ENCODE measurements at regions not wholly inside any gene's neighbourhood (a gene's known extent, or its start where the extent isn't known, plus 50 kb on each side); places are given as distances from the start of the nearest gene placed in this dataset.

DNA sequence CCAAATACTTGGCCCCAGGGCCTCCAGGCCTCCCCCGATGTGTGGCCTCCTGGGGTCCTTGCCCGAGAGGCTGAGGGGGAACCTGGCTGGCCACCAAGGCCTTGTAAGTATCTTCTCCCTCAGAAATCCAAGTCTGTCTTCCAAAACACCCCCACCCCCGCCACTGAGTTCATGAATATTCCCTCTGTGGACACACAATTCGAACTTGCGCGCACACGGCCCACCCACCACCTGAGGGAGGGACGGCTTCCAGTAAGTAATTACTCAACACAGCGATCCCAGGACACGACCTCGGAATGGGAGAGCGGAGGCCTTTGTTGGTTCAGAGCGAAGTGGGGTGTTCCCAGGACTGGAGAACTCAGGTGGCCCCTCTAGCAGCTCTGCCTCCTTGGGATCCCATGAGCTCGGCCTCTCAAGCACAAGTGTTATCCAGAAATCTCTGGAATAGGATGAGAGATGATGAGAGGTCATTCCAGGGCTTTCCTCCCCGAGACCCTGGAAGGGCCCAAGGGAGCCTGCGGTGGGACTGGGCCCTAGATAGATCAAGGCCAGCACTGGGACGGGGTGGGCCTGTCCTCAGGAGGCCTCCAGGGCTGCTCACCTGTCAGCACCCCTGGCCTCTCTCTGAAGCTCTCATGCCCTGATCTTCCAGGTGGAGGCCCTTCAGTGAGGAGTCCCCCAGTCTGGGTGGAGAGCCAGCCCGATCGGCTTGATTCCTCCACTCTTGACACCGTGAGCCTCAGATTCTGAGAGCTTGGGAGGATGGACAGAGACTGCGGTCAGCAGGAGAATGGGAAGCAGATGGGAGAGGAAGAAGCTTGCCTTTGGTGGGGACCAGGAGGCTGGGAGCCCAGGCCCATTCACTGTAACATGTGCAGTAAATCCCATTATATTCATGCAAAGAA lies 219.0 kb upstream of the RTL1 start:
- BruUV-seq (replicated peaks): no TSS peak

DNA sequence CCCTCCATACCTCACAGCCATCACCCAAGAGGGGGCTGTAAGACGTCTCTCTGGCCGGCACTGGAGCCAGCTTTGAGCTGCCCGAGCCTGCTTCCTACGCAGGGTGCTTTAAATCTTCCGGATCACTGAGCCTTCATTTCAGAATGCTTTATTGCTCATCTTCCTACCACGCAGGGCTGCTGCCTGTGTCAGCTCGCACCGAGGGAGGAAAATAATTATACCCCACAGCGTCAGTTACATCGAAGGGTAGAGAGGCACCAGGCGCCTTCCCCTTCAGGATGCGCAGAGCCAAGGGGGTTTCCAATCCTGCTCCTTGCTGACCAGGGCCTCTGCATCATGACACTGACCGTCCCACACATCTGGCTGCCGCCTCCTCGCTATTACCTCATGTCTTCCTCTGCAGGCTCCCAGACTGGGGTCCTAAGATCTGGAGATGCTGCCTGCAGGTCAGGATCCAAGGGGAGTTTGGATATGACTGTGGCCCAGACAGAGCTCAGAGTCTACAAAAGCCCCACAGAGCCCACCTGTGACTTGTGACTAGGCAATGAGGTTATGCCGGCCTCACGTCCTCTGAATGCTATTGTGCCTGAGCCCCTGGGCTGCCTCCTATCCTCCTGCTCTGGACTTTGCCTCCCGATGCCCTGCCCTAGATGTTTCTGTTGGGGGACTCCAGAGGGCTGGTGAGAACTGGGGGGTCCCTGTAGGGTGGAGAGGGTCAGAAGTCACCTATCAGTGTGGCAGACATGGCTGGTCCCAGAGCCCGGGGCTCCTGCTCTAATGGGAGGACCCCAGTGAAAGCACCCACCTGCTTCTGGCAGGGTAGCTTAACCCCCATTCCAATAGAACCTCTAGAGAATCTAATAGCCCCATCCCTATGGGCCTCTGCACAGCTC lies 220.3 kb upstream of the RTL1 start:
- intact Hi-C loops (cut with micrococcal nuclease; ENCODE audit: unreplicated experiment): no loop called here
- ATAC-seq (0 out of 2 replicates have a peak, but pooled peaks have one; percentile 44), DNase-seq (ENCODE audit: low read depth, low spot score) (no peak)
- Histone ChIP-seq H3K9me3 (ENCODE audit: control insufficient read depth, insufficient read depth, low read depth, low read length) (no peaks in the 10 kb centered on the region), H3K36me3 (ENCODE audit: control insufficient read depth, insufficient read depth, low read length) (no peaks in the 10 kb centered on the region), H3K4me3 (ENCODE audit: low read depth in 2 of 2, low read length in 2 of 2) (no peak overlapping the region), H3K4me1 (ENCODE audit: control insufficient read depth, insufficient read depth, low read length) (no peaks in the 10 kb centered on the region), H3K27ac (ENCODE audit: low read length) (no peak overlapping the region), H3K27me3 (ENCODE audit: control insufficient read depth, insufficient read depth, low read length) (no peaks in the 10 kb centered on the region)
- no TSS peak for BruUV-seq (replicated peaks)
- CTCF ChIA-PET: no interaction called here
- in situ Hi-C loops (cut with HindIII; ENCODE audit: low pct_unique_long_range_greater_than_20kb, low sequenced_read_pairs): no loop called here
- POLR2A ChIA-PET: interaction anchor here (0.5 kb wide), 1 partner anchor 644 kb away, joined by 3 read pairs; no protein-coding TSS in a partner anchor
- TF ChIP-seq TCF7L2 (IDR thresholded peaks at IDR 0.05; ENCODE audit: low read depth, low read length) (no peak), POLR2AphosphoS5 (IDR thresholded peaks at IDR 0.05; ENCODE audit: low read depth, low read length) (no peak), SIN3A (IDR thresholded peaks at IDR 0.05; ENCODE audit: borderline replicate concordance, insufficient read depth, low read depth, low read length) (no peak)
- TF ChIP-seq, protein P1, sequence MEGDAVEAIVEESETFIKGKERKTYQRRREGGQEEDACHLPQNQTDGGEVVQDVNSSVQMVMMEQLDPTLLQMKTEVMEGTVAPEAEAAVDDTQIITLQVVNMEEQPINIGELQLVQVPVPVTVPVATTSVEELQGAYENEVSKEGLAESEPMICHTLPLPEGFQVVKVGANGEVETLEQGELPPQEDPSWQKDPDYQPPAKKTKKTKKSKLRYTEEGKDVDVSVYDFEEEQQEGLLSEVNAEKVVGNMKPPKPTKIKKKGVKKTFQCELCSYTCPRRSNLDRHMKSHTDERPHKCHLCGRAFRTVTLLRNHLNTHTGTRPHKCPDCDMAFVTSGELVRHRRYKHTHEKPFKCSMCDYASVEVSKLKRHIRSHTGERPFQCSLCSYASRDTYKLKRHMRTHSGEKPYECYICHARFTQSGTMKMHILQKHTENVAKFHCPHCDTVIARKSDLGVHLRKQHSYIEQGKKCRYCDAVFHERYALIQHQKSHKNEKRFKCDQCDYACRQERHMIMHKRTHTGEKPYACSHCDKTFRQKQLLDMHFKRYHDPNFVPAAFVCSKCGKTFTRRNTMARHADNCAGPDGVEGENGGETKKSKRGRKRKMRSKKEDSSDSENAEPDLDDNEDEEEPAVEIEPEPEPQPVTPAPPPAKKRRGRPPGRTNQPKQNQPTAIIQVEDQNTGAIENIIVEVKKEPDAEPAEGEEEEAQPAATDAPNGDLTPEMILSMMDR (IDR thresholded peaks at IDR 0.05): no peak
- TF ChIP-seq, protein P2, sequence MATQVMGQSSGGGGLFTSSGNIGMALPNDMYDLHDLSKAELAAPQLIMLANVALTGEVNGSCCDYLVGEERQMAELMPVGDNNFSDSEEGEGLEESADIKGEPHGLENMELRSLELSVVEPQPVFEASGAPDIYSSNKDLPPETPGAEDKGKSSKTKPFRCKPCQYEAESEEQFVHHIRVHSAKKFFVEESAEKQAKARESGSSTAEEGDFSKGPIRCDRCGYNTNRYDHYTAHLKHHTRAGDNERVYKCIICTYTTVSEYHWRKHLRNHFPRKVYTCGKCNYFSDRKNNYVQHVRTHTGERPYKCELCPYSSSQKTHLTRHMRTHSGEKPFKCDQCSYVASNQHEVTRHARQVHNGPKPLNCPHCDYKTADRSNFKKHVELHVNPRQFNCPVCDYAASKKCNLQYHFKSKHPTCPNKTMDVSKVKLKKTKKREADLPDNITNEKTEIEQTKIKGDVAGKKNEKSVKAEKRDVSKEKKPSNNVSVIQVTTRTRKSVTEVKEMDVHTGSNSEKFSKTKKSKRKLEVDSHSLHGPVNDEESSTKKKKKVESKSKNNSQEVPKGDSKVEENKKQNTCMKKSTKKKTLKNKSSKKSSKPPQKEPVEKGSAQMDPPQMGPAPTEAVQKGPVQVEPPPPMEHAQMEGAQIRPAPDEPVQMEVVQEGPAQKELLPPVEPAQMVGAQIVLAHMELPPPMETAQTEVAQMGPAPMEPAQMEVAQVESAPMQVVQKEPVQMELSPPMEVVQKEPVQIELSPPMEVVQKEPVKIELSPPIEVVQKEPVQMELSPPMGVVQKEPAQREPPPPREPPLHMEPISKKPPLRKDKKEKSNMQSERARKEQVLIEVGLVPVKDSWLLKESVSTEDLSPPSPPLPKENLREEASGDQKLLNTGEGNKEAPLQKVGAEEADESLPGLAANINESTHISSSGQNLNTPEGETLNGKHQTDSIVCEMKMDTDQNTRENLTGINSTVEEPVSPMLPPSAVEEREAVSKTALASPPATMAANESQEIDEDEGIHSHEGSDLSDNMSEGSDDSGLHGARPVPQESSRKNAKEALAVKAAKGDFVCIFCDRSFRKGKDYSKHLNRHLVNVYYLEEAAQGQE (IDR thresholded peaks at IDR 0.05; ENCODE audit: insufficient read depth in 1 of 2, low read depth in 2 of 2, low read length in 1 of 2): no peak

More for the DNA sequence above, 219.0 kb upstream of the RTL1 start:
- no peaks in the 10 kb centered on the region for H3K4me1 ChIP-seq (ENCODE audit: control insufficient read depth, insufficient read depth, low read length)
- no peak overlapping the region for H3K27ac ChIP-seq (ENCODE audit: low read length)
- in situ Hi-C loops (cut with HindIII; ENCODE audit: low pct_unique_long_range_greater_than_20kb, low sequenced_read_pairs): no loop called here
- no peaks in the 10 kb centered on the region for H3K36me3 ChIP-seq (ENCODE audit: control insufficient read depth, insufficient read depth, low read length)
- no peaks in the 10 kb centered on the region for H3K9me3 ChIP-seq (ENCODE audit: control insufficient read depth, insufficient read depth, low read depth, low read length)
- ATAC-seq (no peak), DNase-seq (ENCODE audit: low read depth, low spot score) (no peak)
- ChIA-PET CTCF (no interaction called here), POLR2A (interaction anchor here (0.5 kb wide), 1 partner anchor 646 kb away, joined by 3 read pairs; no protein-coding TSS in a partner anchor)
- H3K4me3 ChIP-seq (ENCODE audit: low read depth in 2 of 2, low read length in 2 of 2): no peak overlapping the region
- intact Hi-C loops (cut with micrococcal nuclease; ENCODE audit: unreplicated experiment): no loop called here
- no peaks in the 10 kb centered on the region for H3K27me3 ChIP-seq (ENCODE audit: control insufficient read depth, insufficient read depth, low read length)
- no peak for TF ChIP-seq TCF7L2 (IDR thresholded peaks at IDR 0.05; ENCODE audit: low read depth, low read length)
- TF ChIP-seq, protein P1 (IDR thresholded peaks at IDR 0.05): no peak
- TF ChIP-seq, protein P2 (IDR thresholded peaks at IDR 0.05; ENCODE audit: insufficient read depth in 1 of 2, low read depth in 2 of 2, low read length in 1 of 2): no peak
- no peak for TF ChIP-seq SIN3A (IDR thresholded peaks at IDR 0.05; ENCODE audit: borderline replicate concordance, insufficient read depth, low read depth, low read length)
- no peak for TF ChIP-seq POLR2AphosphoS5 (IDR thresholded peaks at IDR 0.05; ENCODE audit: low read depth, low read length)

Measured in Panc1 (cell line).